Activated CD8-positive, alpha-beta T cell treated with anti-CD3 and anti-CD28 coated beads for 36 hours (primary cell): ENCODE measurements at regions not wholly inside any gene's neighbourhood (a gene's known extent, or its start where the extent isn't known, plus 50 kb on each side); places are given as distances from the start of the nearest gene placed in this dataset.

Experiments
- ATAC-seq: fragments of 200-7000 bp; cut with Tn5 transposase; one replicate; pipeline ENCODE4 v1.10.0; 2021; ENCODE audit warnings: mild to moderate bottlenecking, moderate library complexity
- CTCF ChIA-PET: fragments of 350-600 bp; sonication (Branson Sonifier 250); formaldehyde crosslinking; loops from one replicate; lab custom pipeline; 2021; ENCODE audit warnings: antibody characterized with exemption; lab: Charles Lee
- POLR2A ChIA-PET: fragments of 350-600 bp; sonication (Branson Sonifier 250); formaldehyde crosslinking; loops from one replicate; lab custom pipeline; 2021; ENCODE audit warnings: antibody characterized with exemption; lab: Charles Lee
- DNase-seq: peaks from one replicate; pipeline ENCODE4 v3.0.0-alpha.2; 2020
- H3K27ac Mint-ChIP-seq: one replicate; pipeline ENCODE4 v1.8.0; 2021; ENCODE audit warnings: mild to moderate bottlenecking, mixed read lengths
- H3K27me3 Mint-ChIP-seq: one replicate; pipeline ENCODE4 v1.8.0; 2021; ENCODE audit warnings: mixed read lengths
- H3K36me3 Mint-ChIP-seq: one replicate; pipeline ENCODE4 v1.8.0; 2021; ENCODE audit warnings: low read depth, mixed read lengths
- H3K4me1 Mint-ChIP-seq: one replicate; pipeline ENCODE4 v1.8.0; 2021; ENCODE audit warnings: low read depth, mixed read lengths
- H3K4me3 Mint-ChIP-seq: one replicate; pipeline ENCODE4 v1.8.0; 2021; ENCODE audit warnings: mild to moderate bottlenecking, moderate library complexity, mixed read lengths
- H3K9me3 Mint-ChIP-seq: one replicate; pipeline ENCODE4 v1.8.0; 2021; ENCODE audit warnings: mixed read lengths
- intact Hi-C: fragments of 100-400 bp; cut with micrococcal nuclease; formaldehyde crosslinking; loops from one replicate; pipeline ENCODE4 v1.10.0; 2022
- TF ChIP-seq, protein P1 (sequence below): fragments of 200-600 bp; IDR thresholded peaks from one replicate; pipeline ENCODE4 v1.8.0; 2022; ENCODE audit warnings: antibody characterized with exemption, mild to moderate bottlenecking

DNA sequence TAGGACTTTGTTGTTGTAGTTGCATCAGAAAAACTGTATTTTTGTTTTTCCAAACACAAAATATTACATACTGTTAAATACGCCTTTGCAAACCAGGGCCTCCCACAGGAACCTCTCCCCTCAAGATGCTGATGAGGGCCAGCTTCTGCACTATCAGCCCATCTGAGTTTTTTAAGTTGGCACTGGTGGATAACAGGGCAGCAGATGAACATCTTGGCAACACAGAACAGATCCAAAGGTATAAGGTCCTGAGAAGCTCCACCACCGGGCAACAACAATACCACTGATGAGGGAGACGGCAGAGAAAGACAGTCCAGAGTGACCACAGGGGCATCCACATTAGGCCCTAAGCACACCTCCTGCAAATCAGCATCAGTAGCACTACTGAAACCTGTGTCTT, 177.7 kb downstream of the DLL1 start:
- no peak overlapping the region for H3K27ac Mint-ChIP-seq
- POLR2A ChIA-PET = no interaction called here

DNA sequence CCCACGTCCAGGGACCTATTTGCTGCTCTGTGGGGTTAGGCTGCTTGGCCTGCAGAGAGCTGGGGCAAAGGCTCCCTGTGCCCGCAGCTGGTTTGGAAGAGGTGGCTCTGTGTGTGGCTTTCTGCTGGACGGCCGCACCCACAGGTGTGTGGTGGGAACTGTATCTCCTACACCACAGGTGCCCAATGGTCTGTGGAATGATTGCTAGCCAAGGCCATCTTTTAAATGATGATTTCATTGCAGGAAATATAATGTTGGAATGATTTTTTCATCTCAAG, 178.4 kb downstream of the DLL1 start:
- Mint-ChIP-seq H3K27me3 (peaks cover 2% of the 10 kb centered on the region), H3K27ac (no peak overlapping the region), H3K4me1 (no peaks in the 10 kb centered on the region), H3K4me3 (no peak overlapping the region), H3K36me3 (no peaks in the 10 kb centered on the region), H3K9me3 (no peaks in the 10 kb centered on the region)
- TF ChIP-seq, protein P1, sequence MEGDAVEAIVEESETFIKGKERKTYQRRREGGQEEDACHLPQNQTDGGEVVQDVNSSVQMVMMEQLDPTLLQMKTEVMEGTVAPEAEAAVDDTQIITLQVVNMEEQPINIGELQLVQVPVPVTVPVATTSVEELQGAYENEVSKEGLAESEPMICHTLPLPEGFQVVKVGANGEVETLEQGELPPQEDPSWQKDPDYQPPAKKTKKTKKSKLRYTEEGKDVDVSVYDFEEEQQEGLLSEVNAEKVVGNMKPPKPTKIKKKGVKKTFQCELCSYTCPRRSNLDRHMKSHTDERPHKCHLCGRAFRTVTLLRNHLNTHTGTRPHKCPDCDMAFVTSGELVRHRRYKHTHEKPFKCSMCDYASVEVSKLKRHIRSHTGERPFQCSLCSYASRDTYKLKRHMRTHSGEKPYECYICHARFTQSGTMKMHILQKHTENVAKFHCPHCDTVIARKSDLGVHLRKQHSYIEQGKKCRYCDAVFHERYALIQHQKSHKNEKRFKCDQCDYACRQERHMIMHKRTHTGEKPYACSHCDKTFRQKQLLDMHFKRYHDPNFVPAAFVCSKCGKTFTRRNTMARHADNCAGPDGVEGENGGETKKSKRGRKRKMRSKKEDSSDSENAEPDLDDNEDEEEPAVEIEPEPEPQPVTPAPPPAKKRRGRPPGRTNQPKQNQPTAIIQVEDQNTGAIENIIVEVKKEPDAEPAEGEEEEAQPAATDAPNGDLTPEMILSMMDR = no peak
- DNase-seq (no peak), ATAC-seq (no peak)
- POLR2A ChIA-PET = no interaction called here
- intact Hi-C loops = no loop called here
- CTCF ChIA-PET = no interaction called here

More for the DNA sequence above, 177.7 kb downstream of the DLL1 start:
- no peaks in the 10 kb centered on the region for H3K4me1 Mint-ChIP-seq
- no peak for DNase-seq
- no peaks in the 10 kb centered on the region for H3K36me3 Mint-ChIP-seq
- TF ChIP-seq, protein P1 = no peak
- no peak for ATAC-seq
- intact Hi-C loops = no loop called here
- no peaks in the 10 kb centered on the region for H3K9me3 Mint-ChIP-seq
- CTCF ChIA-PET = no interaction called here
- H3K4me3 Mint-ChIP-seq = no peak overlapping the region
- H3K27me3 Mint-ChIP-seq = peaks cover 2% of the 10 kb centered on the region

DNA sequence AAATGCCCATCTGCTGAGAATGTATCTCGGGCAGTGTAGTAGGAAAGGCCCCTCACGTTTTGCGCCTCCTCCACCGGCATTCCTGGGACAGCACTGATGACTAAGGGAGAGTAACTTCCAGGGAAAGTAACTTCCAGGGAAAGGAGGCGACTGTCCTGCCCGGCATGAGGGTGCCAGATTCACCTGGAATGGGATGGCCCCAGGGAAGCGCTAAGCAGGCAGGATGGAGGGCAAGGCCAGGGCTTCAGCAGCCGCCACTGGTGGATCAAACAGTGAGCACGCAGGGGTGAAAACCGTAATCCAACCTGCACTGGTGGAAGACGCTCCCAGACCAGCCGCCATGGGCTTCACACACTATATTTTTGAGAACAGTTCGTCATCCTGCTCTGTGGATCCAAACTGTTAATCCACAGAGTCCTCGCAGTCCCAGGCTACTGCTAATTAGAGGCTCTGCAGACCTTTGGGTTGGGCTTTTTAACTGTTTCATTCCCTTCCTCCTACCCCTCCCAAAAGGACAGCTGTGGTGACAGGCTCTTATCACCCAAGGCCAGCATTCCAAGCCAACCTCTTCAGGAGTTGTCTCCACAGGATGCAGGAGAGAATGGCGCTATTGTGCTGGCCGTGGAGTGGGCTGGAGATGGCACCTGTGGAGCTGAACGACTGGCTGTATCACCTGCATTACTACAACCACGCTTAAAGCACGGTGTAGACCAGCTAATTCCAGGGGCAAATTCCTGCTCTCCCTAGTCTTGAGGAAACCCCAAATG, 178.9 kb downstream of the DLL1 start:
- H3K27me3 Mint-ChIP-seq = peaks cover 2% of the 10 kb centered on the region
- ChIA-PET CTCF (no interaction called here), POLR2A (no interaction called here)
- ATAC-seq = no peak
- TF ChIP-seq, protein P1 = no peak
- H3K4me3 Mint-ChIP-seq = no peak overlapping the region
- intact Hi-C loops = no loop called here
- DNase-seq = no peak
- no peaks in the 10 kb centered on the region for H3K4me1 Mint-ChIP-seq
- no peak overlapping the region for H3K27ac Mint-ChIP-seq
- H3K9me3 Mint-ChIP-seq = no peaks in the 10 kb centered on the region
- no peaks in the 10 kb centered on the region for H3K36me3 Mint-ChIP-seq

DNA sequence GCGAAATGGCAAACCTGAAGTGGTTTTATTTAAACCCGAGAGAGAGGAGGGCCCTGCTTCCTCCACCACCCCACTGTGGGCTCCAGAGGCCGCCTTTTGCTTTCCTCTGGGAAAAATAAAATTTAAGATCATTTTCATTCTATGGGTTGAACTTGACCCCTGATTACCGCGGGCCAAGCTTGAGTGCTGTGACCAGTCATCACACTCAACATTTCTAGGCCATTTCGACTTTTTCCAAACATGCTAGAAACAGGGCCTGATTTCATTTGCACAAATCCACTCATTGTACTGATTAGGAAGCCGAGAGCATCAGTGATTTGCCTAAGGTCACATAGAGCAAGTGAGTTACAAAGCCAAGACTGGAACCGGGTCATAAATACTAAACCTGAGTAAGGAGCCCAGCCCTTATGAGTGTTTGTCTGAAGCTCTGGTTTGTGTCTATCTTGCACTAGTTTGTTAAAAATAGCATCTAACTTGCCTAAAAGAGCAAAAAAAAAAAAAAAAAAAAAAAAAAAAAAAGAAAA, 179.7 kb downstream of the DLL1 start:
- ATAC-seq (no peak), DNase-seq (no peak)
- H3K27me3 Mint-ChIP-seq = peaks cover 5% of the 10 kb centered on the region
- ChIA-PET CTCF (no interaction called here), POLR2A (no interaction called here)
- H3K4me1 Mint-ChIP-seq = no peaks in the 10 kb centered on the region
- TF ChIP-seq, protein P1 = no peak
- H3K27ac Mint-ChIP-seq = no peak overlapping the region
- H3K9me3 Mint-ChIP-seq = no peaks in the 10 kb centered on the region
- no peaks in the 10 kb centered on the region for H3K36me3 Mint-ChIP-seq
- intact Hi-C loops = no loop called here
- H3K4me3 Mint-ChIP-seq = no peak overlapping the region

DNA sequence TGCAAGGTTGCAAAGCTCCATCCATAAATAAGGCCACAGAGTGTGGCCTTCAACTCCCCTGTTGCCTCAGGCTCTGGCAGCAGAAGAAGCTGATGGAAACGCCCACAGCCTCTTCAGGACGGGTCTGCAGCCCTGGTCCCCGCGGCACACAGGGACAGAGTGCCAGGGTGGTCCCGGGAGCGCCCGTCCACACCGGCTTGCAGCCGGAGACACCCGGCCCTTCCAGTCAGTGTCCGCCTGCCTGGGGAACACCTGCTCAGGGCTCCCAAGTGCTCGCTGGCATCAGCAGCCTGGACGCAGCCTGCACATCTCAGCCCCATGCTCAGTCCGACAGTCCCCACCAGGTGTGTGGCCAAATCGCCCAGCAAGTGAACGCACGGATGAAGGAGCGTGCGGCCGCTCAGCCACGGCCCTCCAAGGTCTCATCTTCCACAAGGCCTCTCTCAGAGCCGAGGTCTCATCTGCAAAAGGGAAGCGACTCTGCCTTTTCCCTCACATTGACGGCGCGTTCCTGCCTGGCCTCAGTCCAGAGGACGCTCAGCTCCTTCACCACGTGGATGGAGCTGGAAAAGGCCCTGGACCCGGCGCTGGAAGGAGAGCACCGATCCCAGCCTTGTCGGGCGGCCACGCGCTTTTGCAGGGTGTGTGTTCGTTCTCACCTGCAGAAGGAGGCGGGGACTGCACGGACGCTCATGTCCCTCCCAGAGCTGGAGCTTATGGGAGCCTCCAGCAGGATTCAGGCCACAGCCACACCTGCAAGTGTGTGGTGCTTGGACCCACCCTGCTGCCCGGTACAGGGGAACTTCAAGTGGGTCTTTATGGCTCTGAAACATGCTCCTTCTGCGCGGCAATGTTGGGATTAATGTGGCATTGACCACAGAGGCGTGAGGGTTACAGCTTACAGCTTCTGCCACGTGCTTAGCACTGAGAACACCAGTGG, 180.4 kb downstream of the DLL1 start:
- DNase-seq = no peak
- Mint-ChIP-seq H3K36me3 (no peaks in the 10 kb centered on the region), H3K4me3 (no peak overlapping the region), H3K27me3 (peaks cover 5% of the 10 kb centered on the region), H3K27ac (no peak overlapping the region), H3K4me1 (no peaks in the 10 kb centered on the region), H3K9me3 (no peaks in the 10 kb centered on the region)
- ATAC-seq = no peak
- CTCF ChIA-PET = interaction anchor here (1.1 kb wide), 1 partner anchor 45 kb away, joined by 3 read pairs; no protein-coding TSS in a partner anchor
- TF ChIP-seq, protein P1 = no peak
- intact Hi-C loops = no loop called here
- POLR2A ChIA-PET = no interaction called here
